ENCODE measurements at regions not wholly inside any gene's neighbourhood (a gene's known extent, or its start where the extent isn't known, plus 50 kb on each side); places are given as distances from the start of the nearest gene placed in this dataset.

- no peak for DNase-seq (ENCODE audit: insufficient read length, low spot score)
- no peak for FAIRE-seq
- TF ChIP-seq CTCF (IDR thresholded peaks at IDR 0.05; ENCODE audit: insufficient read depth, missing control alignments) = no peak
Observed at GRCh38 chr3:167958141-167958540, 137.6 kb downstream of the GOLIM4 start.

- FAIRE-seq (no peak), DNase-seq (ENCODE audit: insufficient read length, low spot score) (no peak)
- TF ChIP-seq CTCF (IDR thresholded peaks at IDR 0.05; ENCODE audit: insufficient read depth, missing control alignments) = no peak
Observed at GRCh38 chr3:167952969-167953368, 142.8 kb downstream of the GOLIM4 start.

DNA sequence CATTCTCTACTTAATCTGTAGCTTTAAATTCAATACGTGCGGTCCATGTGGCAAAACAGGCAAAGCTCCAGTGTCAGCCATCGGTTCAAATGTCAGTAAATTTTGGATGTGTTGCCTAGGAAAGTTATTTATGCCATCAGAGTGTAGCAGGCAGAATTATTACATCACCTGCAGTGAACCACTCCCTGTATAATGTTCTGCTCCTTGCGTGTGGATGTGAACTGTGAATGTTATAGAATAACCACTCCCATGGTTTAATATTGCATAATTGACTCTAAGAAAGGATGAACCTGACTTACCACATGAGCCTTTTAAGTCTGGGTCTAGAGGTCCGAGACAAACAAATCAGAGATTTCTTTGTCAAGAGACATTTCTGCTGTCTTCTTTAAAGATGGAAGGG is 145.5 kb downstream of the GOLIM4 start:
- FAIRE-seq (no peak), DNase-seq (ENCODE audit: insufficient read length, low spot score) (no peak)
- no peak for TF ChIP-seq CTCF (IDR thresholded peaks at IDR 0.05; ENCODE audit: insufficient read depth, missing control alignments)

- DNase-seq (ENCODE audit: insufficient read length, low spot score) = no peak
- FAIRE-seq = no peak
- TF ChIP-seq CTCF (IDR thresholded peaks at IDR 0.05; ENCODE audit: insufficient read depth, missing control alignments) = no peak
Observed at GRCh38 chr3:167941234-167941995, 154.3 kb downstream of the GOLIM4 start.

- FAIRE-seq (no peak), DNase-seq (ENCODE audit: insufficient read length, low spot score) (no peak)
- TF ChIP-seq CTCF (IDR thresholded peaks at IDR 0.05; ENCODE audit: insufficient read depth, missing control alignments) = no peak
Observed at GRCh38 chr3:167940241-167940640, 155.5 kb downstream of the GOLIM4 start.

- TF ChIP-seq CTCF (IDR thresholded peaks at IDR 0.05; ENCODE audit: insufficient read depth, missing control alignments) = no peak
- no peak for FAIRE-seq
- no peak for DNase-seq (ENCODE audit: insufficient read length, low spot score)
Observed at GRCh38 chr3:167938516-167938915, 157.2 kb downstream of the GOLIM4 start.

- DNase-seq (ENCODE audit: insufficient read length, low spot score) = no peak
- no peak for FAIRE-seq
- TF ChIP-seq CTCF (IDR thresholded peaks at IDR 0.05; ENCODE audit: insufficient read depth, missing control alignments) = no peak
Observed at GRCh38 chr3:167936019-167936418, 159.7 kb downstream of the GOLIM4 start.

All from D721Med (cell line).